G401.6 (cell line): ENCODE measurements at regions not wholly inside any gene's neighbourhood (a gene's known extent, or its start where the extent isn't known, plus 50 kb on each side); places are given as distances from the start of the nearest gene placed in this dataset.

Experiments
- FAIRE-seq: peaks from 2 replicates; lab custom pipeline; 2012; peaks lifted over from hg19 to GRCh38; lab: Jason Lieb, UNC

DNA sequence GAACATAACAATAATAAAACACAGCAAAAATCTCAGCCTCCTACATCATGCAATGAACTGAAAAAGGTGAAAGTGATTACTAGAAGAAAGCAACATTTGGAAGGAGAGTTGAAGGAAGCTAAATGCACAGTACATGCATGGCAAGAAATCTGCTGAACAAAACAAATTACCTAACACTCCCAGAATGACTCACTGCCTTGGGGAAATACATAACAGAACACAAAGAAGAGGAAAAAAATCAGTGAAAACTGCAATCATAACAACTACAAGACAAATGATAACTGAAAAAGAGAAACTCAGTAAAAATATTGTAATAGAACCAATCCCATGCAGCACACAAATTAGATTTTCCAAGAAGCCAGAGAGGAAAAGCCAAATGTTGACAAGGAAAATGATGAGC, 1513.2 kb downstream of the ARAP2 start:
- no peak for FAIRE-seq

GRCh38 chr4:34732176-34732950, 1512.0 kb downstream of the ARAP2 start:
- FAIRE-seq = no peak

DNA sequence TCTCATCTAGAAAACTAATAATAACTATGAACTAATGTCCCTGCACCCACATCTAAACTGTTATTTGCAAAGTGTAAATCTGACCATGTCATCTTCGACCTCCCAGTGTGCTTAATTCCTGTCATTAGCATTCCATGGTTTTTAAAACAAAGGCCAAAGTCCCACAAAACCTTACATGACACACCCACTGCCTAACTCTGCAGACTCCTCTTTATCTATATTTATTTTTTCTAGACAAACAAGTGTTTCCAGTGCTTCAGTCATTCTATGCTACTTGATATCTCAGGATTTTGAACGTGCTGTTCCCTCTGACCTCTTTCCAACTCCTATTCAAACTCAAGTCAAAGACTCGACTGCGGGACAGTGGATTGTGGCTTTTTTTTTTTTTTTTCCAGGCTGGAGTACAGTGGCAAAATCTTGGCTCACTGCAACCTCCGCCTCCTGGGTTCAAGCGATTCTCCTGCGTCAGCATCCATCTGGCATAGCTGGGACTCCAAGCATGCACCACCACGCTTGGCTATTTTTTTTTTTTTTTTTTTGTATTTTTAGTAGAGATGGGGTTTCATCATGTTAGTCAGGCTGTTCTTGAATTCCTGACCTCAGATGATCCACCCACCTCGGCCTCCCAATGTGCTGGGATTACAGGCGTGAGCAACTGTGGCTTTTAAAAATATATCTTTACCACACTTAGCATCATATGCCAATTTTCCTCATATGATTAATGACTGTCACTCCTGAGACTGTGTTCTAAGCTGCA, 1511.0 kb downstream of the ARAP2 start:
- no peak for FAIRE-seq

DNA sequence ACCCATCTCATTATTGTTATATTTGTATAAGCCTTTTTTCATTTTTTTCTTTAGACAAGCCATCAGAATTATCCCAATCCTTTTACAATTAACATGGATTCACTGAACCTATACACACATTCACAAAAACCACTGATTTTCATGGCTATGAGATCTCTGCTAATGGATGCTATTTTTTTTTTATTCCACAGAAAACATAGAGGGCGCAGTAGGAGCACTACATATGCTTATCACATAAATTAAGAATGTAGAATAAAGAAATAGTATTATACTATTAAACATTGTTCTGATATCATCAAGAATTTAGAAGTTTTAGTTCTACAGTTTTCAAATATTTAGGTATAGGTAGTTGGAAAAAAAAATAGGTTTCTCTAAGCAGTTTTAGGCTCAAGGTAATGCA, 1477.4 kb downstream of the ARAP2 start:
- FAIRE-seq = no peak

DNA sequence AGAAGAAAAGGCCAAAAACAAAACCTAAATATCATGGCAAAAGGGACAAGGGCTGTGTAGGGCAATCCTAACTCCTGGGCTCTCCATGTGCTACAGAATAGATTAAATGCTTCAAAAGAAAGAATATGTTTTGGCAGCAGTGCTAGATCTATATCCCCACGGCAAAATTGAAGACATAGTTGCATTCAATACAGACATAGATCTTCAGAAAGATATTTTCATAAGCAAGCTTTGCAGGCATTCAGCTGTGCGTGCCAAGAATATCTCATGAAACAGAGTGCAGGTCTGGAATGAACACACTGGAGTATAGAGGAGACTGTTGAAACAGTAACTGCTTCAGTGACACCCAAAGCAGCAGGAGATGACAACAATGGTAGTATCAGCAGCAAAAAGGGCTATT, 1476.9 kb downstream of the ARAP2 start:
- no peak for FAIRE-seq

GRCh38 chr4:34771632-34772031, 1472.7 kb downstream of the ARAP2 start:
- FAIRE-seq = no peak

DNA sequence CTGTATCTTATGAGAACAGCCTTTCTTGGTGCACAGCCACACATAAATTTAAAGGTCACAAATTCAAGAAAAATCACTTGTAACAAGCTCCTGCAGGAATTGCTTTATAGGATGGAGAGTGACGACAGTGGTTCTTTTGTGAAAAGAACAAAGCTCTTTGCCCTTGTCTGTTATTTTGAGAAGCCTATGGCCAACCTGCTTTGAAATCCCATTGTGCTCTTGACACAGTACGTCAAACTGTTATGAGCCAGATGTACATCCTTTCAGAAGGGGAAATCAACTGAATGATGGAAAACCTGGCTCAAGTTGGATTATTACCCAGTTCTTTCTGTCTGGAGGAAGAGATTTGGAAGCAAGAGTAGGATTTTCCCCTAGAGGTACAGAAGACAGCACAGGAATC, 1454.2 kb downstream of the ARAP2 start:
- no peak for FAIRE-seq

GRCh38 chr4:34791209-34791608, 1453.1 kb downstream of the ARAP2 start:
- no peak for FAIRE-seq

- no peak for FAIRE-seq
Observed at GRCh38 chr4:34800953-34801352, 1443.4 kb downstream of the ARAP2 start.

- no peak for FAIRE-seq
Observed at GRCh38 chr4:34814266-34814665, 1430.0 kb downstream of the ARAP2 start.

- FAIRE-seq = no peak
Observed at GRCh38 chr4:34824515-34824914, 1419.8 kb downstream of the ARAP2 start.

DNA sequence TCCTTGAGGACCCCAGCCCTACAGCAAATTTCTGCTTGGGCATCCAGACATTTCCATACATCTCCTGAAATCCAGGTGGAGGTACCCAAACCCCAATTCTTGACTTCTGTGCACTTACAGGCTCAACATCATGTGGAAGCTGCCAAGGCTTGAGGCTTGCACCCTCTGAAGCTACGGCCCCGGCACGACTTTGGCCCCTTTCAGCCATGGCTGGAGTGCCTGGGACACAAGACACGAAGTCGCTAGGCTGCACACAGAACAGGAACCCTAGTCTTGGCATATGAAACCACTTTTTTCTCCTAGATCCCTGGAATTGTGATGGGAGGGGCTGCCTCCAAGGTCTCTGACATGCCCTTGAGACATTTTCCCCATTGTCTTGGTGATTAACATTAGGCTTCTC, 1417.7 kb downstream of the ARAP2 start:
- FAIRE-seq = no peak

DNA sequence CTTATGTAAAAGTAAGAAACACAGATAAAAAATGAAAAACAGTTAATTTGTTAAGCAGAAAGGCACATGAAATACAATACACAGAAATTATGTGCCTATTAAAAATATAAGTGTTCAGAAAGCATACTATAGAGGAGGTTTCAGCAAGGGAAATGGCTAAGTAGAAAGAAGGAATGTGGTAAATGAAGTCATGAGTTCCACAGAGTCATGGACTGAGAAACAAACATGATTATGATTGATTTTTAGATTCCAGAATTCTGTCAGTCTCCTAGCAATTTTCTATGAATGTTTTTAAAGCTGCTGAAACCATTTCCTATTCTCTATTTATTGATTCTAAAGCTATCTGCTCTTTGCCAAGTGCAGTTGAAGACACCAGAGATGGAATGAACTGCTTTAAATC, 1398.4 kb downstream of the ARAP2 start:
- FAIRE-seq = no peak

- FAIRE-seq = no peak
Observed at GRCh38 chr4:34850421-34850820, 1393.9 kb downstream of the ARAP2 start.

DNA sequence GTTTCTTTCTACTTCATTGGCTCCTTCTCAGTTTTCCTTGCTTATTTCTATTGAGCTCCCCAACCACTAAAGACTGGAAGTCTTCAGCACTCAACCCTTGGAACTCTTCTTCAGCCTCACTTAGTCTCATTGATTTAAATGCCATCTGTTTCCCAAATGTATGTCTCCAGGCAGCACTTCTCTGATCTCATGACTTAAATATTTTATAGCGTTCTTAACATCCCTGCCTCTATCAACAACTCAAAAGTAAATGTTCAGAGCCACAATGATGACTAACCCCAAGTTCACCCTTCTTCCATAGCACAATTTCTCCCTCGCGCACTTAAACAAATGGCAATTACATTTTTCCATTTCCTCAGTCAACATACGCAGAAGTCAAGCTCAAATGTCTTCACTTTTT, 1393.3 kb downstream of the ARAP2 start:
- FAIRE-seq = no peak

DNA sequence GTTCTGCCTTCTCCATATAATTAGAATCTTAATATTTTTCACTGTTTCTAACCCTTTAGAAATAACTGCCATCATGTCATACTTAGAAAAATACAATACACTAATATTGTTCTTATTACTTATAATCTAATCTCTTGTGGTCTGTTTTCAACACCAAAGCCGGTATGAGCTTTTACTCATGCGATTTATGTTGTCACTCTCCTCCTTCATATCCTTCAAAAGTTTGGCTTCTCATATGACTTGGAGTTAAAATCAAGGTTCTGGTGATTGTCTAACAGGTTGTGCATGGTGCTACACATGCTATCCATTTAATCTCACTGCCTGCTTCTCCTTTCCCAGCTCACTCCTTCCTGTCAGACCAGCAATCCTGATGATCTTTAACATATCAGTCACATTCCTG, 1392.9 kb downstream of the ARAP2 start:
- no peak for FAIRE-seq

DNA sequence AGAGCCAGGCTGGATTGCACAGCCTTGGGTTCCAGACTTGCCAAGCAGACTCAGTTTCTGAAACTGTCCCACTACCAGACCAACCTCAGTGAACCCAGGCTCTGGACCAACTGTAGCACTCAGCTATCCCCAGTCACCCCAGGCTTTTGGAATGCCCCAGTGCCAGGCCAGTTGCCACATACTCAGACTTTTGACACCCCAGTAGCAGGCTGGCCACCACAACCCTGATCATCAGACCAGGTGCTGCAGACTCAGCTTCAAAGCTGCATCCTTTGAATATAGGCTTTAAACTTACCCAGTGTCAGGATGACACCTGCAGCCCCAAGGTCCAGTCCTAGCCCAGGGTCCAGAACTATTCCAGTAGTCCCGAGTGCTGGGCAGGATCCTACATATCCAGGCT, 1389.9 kb downstream of the ARAP2 start:
- FAIRE-seq = no peak

DNA sequence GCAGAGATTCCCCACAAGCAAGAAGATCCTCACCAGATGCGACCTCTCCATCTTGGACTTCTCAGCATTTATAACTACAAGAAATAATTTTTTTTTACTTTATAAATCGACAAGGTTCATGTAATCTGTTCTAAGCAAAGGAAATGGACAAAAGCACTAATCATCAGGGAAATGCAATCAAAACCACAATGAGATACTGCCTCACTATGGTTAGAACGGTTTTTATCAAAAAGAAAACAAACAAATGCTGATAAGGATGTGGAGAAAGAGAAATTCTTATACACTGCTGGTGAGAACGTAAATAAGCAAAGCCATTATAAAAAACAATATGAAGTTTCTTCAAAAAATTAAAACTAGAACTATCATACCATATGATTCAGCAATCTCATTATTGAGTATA, 1382.6 kb downstream of the ARAP2 start:
- FAIRE-seq = no peak

- FAIRE-seq = no peak
Observed at GRCh38 chr4:34878961-34879360, 1365.4 kb downstream of the ARAP2 start.

DNA sequence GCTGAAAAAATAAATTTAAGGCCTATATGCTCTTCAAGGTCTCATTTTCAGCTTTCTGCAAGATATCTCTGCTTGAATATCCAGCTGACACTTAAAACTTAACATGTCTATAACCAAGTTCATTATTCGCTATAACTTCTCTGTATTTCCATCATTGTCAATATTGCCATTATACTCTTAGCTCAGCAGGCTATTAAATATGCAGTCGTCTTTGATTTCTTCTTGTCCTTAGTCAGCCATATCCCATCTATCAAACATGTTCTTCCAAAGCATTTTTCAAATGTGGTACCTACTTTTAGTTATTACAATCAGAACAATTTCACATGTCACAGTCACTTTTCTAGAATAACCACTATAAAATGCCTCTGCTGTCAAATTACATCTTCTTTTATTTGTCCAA, 1364.1 kb downstream of the ARAP2 start:
- FAIRE-seq = no peak

DNA sequence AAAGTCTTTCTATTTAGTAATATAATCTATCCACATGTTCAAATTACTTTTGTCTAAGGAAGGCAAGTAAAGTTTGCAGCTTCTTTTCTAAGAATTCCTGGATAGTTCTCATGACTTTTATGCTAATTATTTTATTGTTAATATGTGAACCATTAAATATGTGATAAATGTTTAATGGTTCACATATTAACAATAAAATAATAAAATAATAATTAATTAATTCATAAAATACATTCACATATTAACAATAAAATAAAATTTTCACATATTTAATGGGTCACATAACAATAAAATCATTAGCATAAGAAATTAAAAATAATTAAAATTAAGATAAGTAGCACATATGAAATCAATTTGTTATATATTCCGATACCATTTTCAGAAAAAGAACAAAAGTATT, 1352.4 kb downstream of the ARAP2 start:
- FAIRE-seq = peak; percentile 77

- no peak for FAIRE-seq
Observed at GRCh38 chr4:34893382-34893781, 1350.9 kb downstream of the ARAP2 start.

DNA sequence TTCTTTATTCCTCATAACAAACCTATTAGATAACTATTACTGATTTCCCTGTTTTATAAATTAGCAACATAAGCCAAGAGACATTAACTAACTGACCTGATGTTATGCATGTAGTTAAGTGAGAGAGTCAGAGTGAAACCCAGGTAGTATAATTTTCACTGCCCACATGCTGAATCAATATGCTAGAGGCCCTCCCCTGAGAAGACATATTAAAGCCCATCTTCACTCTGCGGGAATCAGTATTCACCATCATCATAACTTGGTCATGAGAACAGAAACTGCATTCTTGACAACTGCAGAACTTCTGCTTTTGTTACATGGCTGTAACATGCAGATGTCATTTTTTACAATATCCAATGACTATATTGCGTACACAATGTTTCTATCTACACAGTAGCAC, 1324.3 kb downstream of the ARAP2 start:
- no peak for FAIRE-seq

GRCh38 chr4:34921391-34921790, 1322.9 kb downstream of the ARAP2 start:
- FAIRE-seq = no peak
